B cell (primary cell): ENCODE measurements at regions not wholly inside any gene's neighbourhood (a gene's known extent, or its start where the extent isn't known, plus 50 kb on each side); places are given as distances from the start of the nearest gene placed in this dataset.
"Not testable (repeated sequence)": the region's sequence is repeated elsewhere in the genome, so short reads cannot be mapped to it uniquely, and the experiment has no call there.

Experiments used
- ATAC-seq: fragments of 200-7000 bp; cut with Tn5 transposase; one replicate; pipeline ENCODE4 v1.10.0; 2021; ENCODE audit warnings: low read depth, mild to moderate bottlenecking, moderate number of reproducible peaks, moderate library complexity
- CTCF ChIA-PET: fragments of 350-600 bp; sonication (Branson Sonifier 250); formaldehyde crosslinking; loops from one replicate; lab custom pipeline; 2021; ENCODE audit warnings: antibody characterized with exemption, inconsistent platforms; lab: Charles Lee
- POLR2A ChIA-PET: fragments of 350-600 bp; sonication (Branson Sonifier 250); formaldehyde crosslinking; loops from one replicate; lab custom pipeline; 2021; ENCODE audit warnings: antibody characterized with exemption; lab: Charles Lee
- DNase-seq: peaks from one replicate; pipeline ENCODE4 v3.0.0; 2013
- H2AFZ ChIP-seq: 2 replicates; pipeline ENCODE4 v1.6.1; 2012; ENCODE audit warnings: mild to moderate bottlenecking, low read depth, low read length; ENCODE audit not compliant: insufficient read depth, poor library complexity, severe bottlenecking
- H3K27ac ChIP-seq, 2 donors: 1 replicate in 1 of 2; 2 replicates in 1 of 2; pipeline ENCODE4 v1.5.1; 2012 to 2013; ENCODE audit warnings: low read length in 2 of 2, mild to moderate bottlenecking in 2 of 2, moderate library complexity in 1 of 2
- H3K27me3 ChIP-seq, 4 experiments: fragments of 200-600 bp in 1 of 4; sonication (generic) in 1 of 4; replicated peaks in 1 of 4; 1 replicate in 2 of 4; 2 replicates in 2 of 4; pipeline versions ENCODE4 v1.6.1 to v1.7.0; 2013 to 2016; ENCODE audit warnings: low read length in 3 of 4, mild to moderate bottlenecking in 2 of 4, mixed read lengths in 1 of 4, moderate library complexity in 1 of 4; ENCODE audit not compliant: insufficient read depth in 4 of 4, control insufficient read depth in 3 of 4; ENCODE audit errors: control extremely low read depth in 1 of 4
- H3K36me3 ChIP-seq, 2 experiments: replicated peaks in 1 of 2; 1 replicate in 1 of 2; 2 replicates in 1 of 2; pipeline versions ENCODE4 v1.6.1 to v1.7.1; 2013; ENCODE audit warnings: low read length in 1 of 2; ENCODE audit not compliant: insufficient read depth in 2 of 2, control insufficient read depth in 1 of 2; ENCODE audit errors: control extremely low read depth in 1 of 2, extremely low read depth in 1 of 2
- H3K4me1 ChIP-seq, 2 donors: fragments of 200-600 bp in 1 of 2; sonication (generic) in 1 of 2; 1 replicate in 1 of 2; 2 replicates in 1 of 2; pipeline versions ENCODE4 v1.5.1 to v1.6.1; 2013 to 2017; ENCODE audit warnings: low read length in 2 of 2; ENCODE audit not compliant: control insufficient read depth in 2 of 2, insufficient read depth in 2 of 2
- H3K4me2 ChIP-seq: replicated peaks from 2 replicates; pipeline ENCODE3; 2012; ENCODE audit warnings: mild to moderate bottlenecking, low read depth, low read length; ENCODE audit not compliant: poor library complexity, severe bottlenecking
- H3K4me3 ChIP-seq, 5 experiments: fragments of 200-600 bp in 1 of 5; sonication (generic) in 1 of 5; 1 replicate in 3 of 5; 2 replicates in 2 of 5; pipeline versions ENCODE4 v1.5.1 to v1.7.0; 2011 to 2016; ENCODE audit warnings: low read length in 4 of 5, mild to moderate bottlenecking in 4 of 5, low read depth in 2 of 5, control low read depth in 1 of 5, moderate library complexity in 1 of 5; ENCODE audit not compliant: insufficient read depth in 1 of 5; ENCODE audit errors: control extremely low read depth in 1 of 5, extremely low read depth in 1 of 5
- H3K79me2 ChIP-seq: fragments of 200-600 bp; sonication (generic); one replicate; pipeline ENCODE4 v1.6.0; 2016; ENCODE audit warnings: low read length; ENCODE audit not compliant: control insufficient read depth, insufficient read depth
- H3K9ac ChIP-seq: fragments of 200-600 bp; sonication (generic); 2 replicates; pipeline ENCODE4 v1.6.1; 2017; ENCODE audit warnings: mild to moderate bottlenecking, low read length, moderate library complexity
- H3K9me3 ChIP-seq, 3 donors: one replicate each; pipeline versions ENCODE4 v1.6.1 to v1.7.1; 2013; ENCODE audit warnings: low read length in 2 of 3; ENCODE audit not compliant: control insufficient read depth in 2 of 3, insufficient read depth in 1 of 3; ENCODE audit errors: control extremely low read depth in 1 of 3
- H4K20me1 ChIP-seq: 2 replicates; pipeline ENCODE4 v1.6.0; 2012; ENCODE audit warnings: mild to moderate bottlenecking, low read length; ENCODE audit not compliant: insufficient read depth, control insufficient read depth, poor library complexity, severe bottlenecking
- H3K27ac Mint-ChIP-seq: one replicate; pipeline ENCODE4 v1.8.0; 2021; ENCODE audit warnings: mixed read lengths
- H3K27me3 Mint-ChIP-seq: one replicate; pipeline ENCODE4 v1.8.0; 2021; ENCODE audit warnings: mixed read lengths
- H3K4me1 Mint-ChIP-seq: one replicate; pipeline ENCODE4 v1.8.0; 2021; ENCODE audit warnings: mixed read lengths
- H3K4me3 Mint-ChIP-seq: one replicate; pipeline ENCODE4 v1.8.0; 2021; ENCODE audit warnings: mixed read lengths
- H3K9me3 Mint-ChIP-seq: one replicate; pipeline ENCODE4 v1.8.0; 2022; ENCODE audit warnings: mixed read lengths; ENCODE audit not compliant: insufficient read depth
- CTCF ChIP-seq: fragments of 200-600 bp; IDR thresholded peaks from one replicate; pipeline ENCODE4 v1.8.0; 2022; ENCODE audit warnings: antibody characterized with exemption, mild to moderate bottlenecking
- EZH2 ChIP-seq: IDR thresholded peaks from 2 replicates; pipeline ENCODE4 v1.6.1; 2012; ENCODE audit warnings: borderline replicate concordance, low read depth, mild to moderate bottlenecking, moderate library complexity, low read length; ENCODE audit not compliant: insufficient read depth, poor library complexity, severe bottlenecking
- WGBS: methylation state at CpG from one replicate; pipeline ENCODE4 v1.1.5; 2013; ENCODE audit warnings: missing lambda C conversion rate; ENCODE audit not compliant: insufficient coverage; 5-methylcytosine and 5-hydroxymethylcytosine counted together
- intact Hi-C: fragments of 100-400 bp; cut with micrococcal nuclease; formaldehyde crosslinking; loops from one replicate; pipeline ENCODE4 v1.10.0; 2022

DNA sequence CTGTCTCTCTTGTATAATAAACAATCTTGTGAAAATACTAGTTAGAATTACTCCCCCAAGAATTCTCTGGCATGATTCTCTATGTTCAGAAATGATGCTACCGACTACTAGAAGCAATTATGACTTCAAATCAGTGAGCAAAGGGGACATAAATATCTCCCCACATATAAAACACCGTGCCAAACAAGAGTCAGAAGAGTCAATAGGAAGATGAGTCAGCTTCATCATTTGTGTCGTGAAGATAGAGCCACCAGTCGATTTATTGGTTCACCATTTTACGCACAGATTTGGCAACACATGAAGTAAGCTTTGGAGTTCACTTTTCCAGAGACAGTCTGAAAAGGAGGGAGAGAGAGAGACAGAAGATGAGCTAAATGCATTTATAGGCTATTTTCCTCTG is 650.9 kb downstream of the CCDC85A start:
- Histone ChIP-seq H2AFZ (no peak overlapping the region), H3K27ac (no peak overlapping the region), H3K4me3 (no peak overlapping the region), H3K4me1 (no peaks in the 10 kb centered on the region), H3K9ac (no peak overlapping the region), H3K36me3 (no peaks in the 10 kb centered on the region), H3K4me2 (no peak overlapping the region), H4K20me1 (no peaks in the 10 kb centered on the region), H3K9me3 (peaks cover 0 to 1% (median 0%) of the 10 kb centered on the region in 3 donors), H3K79me2 (no peaks in the 10 kb centered on the region), H3K27me3 (no peaks in the 10 kb centered on the region)
- ChIA-PET CTCF (no interaction called here), POLR2A (no interaction called here)
- intact Hi-C loops = no loop called here
- H3K27me3 Mint-ChIP-seq = no peaks in the 10 kb centered on the region
- DNase-seq (no peak), ATAC-seq (no peak)
- H3K27ac Mint-ChIP-seq = no peak overlapping the region
- no peak for TF ChIP-seq EZH2
- TF ChIP-seq CTCF = no peak
- no peak overlapping the region for H3K4me3 Mint-ChIP-seq
- H3K9me3 Mint-ChIP-seq = no peaks in the 10 kb centered on the region
- WGBS = 100% methylated on average over 1 of the region's 5 CpGs
- no peaks in the 10 kb centered on the region for H3K4me1 Mint-ChIP-seq

DNA sequence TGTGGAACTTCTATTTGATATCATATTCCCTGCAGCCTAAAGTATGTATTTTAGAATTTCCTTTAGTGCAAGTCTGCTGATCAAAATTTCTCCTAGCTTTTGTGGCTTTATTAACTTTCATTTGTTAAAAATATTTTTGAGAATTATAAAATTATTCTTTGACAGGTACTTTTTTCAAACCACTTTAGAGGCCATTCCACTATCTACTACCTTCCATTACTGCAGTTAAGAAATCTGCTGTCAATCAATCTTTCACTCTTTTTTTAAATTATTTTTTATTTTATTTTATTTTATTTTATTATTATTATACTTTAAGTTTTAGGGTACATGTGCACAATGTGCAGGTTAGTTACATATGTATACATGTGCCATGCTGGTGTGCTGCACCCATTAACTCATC is 656.2 kb downstream of the CCDC85A start:
- H3K27me3 ChIP-seq, intact Hi-C loops, CTCF ChIA-PET, POLR2A ChIA-PET, H3K4me1 Mint-ChIP-seq, H2AFZ ChIP-seq, H3K27me3 Mint-ChIP-seq, H3K9ac ChIP-seq, H3K36me3 ChIP-seq, H3K4me2 ChIP-seq, ATAC-seq, H3K27ac ChIP-seq, H4K20me1 ChIP-seq, DNase-seq, H3K9me3 ChIP-seq, H3K4me3 ChIP-seq, H3K9me3 Mint-ChIP-seq, H3K27ac Mint-ChIP-seq, H3K4me3 Mint-ChIP-seq, H3K4me1 ChIP-seq, H3K79me2 ChIP-seq: not testable (repeated sequence)
